Gastrocnemius medialis (tissue), 4 donors: ENCODE measurements at regions not wholly inside any gene's neighbourhood (a gene's known extent, or its start where the extent isn't known, plus 50 kb on each side); places are given as distances from the start of the nearest gene placed in this dataset.

Source experiments
- ATAC-seq, 2 donors: fragments of 150-250 bp; one replicate each; pipeline ENCODE4 v1.9.1; 2016
- DNase-seq, 2 donors: peaks; one replicate each; pipeline ENCODE4 v3.0.0-alpha.2; 2019
- H3K27ac ChIP-seq, 4 donors: fragments of 200-600 bp; sonication (generic); 1 replicate in 1 of 4; 2 replicates in 3 of 4; pipeline ENCODE4 v1.5.1; 2016 to 2018; ENCODE audit warnings: mild to moderate bottlenecking in 2 of 4, moderate library complexity in 1 of 4
- H3K27me3 ChIP-seq, 3 donors: fragments of 200-600 bp; sonication (generic) in 2 of 3; 1 replicate in 1 of 3; 2 replicates in 2 of 3; pipeline versions ENCODE4 v1.5.1 to v1.6.0; 2016 to 2019; ENCODE audit warnings: mild to moderate bottlenecking in 1 of 3, moderate library complexity in 1 of 3
- H3K36me3 ChIP-seq, 2 donors: fragments of 200-600 bp; sonication (generic) in 1 of 2; one replicate each; pipeline ENCODE4 v1.5.1; 2017 to 2018
- H3K4me1 ChIP-seq, 2 donors: fragments of 200-600 bp; sonication (generic) in 1 of 2; one replicate each; pipeline ENCODE4 v1.5.1; 2016 to 2017; ENCODE audit warnings: mild to moderate bottlenecking in 2 of 2
- H3K4me3 ChIP-seq, 4 donors: fragments of 200-600 bp; sonication (generic) in 3 of 4; 1 replicate in 1 of 4; 2 replicates in 3 of 4; pipeline ENCODE4 v1.5.1; 2016 to 2019; ENCODE audit warnings: mild to moderate bottlenecking in 2 of 4
- H3K9me3 ChIP-seq, 3 donors: fragments of 200-600 bp; sonication (generic) in 2 of 3; 1 replicate in 1 of 3; 2 replicates in 2 of 3; pipeline ENCODE4 v1.5.1; 2016 to 2019
- CTCF ChIP-seq, 5 experiments: fragments of 450-650 bp in 3 of 5; fragments of 200-600 bp in 2 of 5; sonication (generic) in 2 of 5; IDR thresholded peaks in 4 of 5; conservative IDR thresholded peaks in 1 of 5; 1 replicate in 4 of 5; 2 replicates in 1 of 5; pipeline ENCODE4 v1.5.1; 2016 to 2019; ENCODE audit warnings: antibody characterized with exemption in 5 of 5, mild to moderate bottlenecking in 3 of 5, moderate library complexity in 3 of 5
- POLR2A ChIP-seq, 2 donors: fragments of 450-650 bp; IDR thresholded peaks; one replicate each; pipeline ENCODE4 v1.6.1; 2017; ENCODE audit warnings: antibody characterized with exemption in 2 of 2, mild to moderate bottlenecking in 2 of 2, moderate library complexity in 2 of 2
- in situ Hi-C, 4 donors: fragments of 200-750 bp; cut with MboI; loops; one replicate each; pipeline versions ENCODE4 v1.15.0 to v1.8.0; 2017; ENCODE audit warnings: low sequenced_read_pairs in 4 of 4
- intact Hi-C: fragments of 100-400 bp; cut with DNase I; formaldehyde crosslinking; loops from one replicate; pipeline ENCODE4 v1.15.1; 2023; ENCODE audit warnings: low total_unique reads

- Histone ChIP-seq H3K27ac (no peak overlapping the region), H3K4me1 (no peaks in the 10 kb centered on the region), H3K9me3 (no peaks in the 10 kb centered on the region), H3K27me3 (no peaks in the 10 kb centered on the region), H3K36me3 (no peaks in the 10 kb centered on the region), H3K4me3 (no peak overlapping the region)
- in situ Hi-C loops = no loop called here
- no peak for TF ChIP-seq POLR2A (IDR thresholded peaks at IDR 0.05)
- TF ChIP-seq CTCF (IDR thresholded peaks at IDR 0.05 in 4 of 5, conservative IDR thresholded peaks at IDR 0.05 in 1 of 5) = no peak
- intact Hi-C loops = no loop called here
- DNase-seq (no peak), ATAC-seq (no peak)
Measured at GRCh38 chr3:110246796-110247376, 824.7 kb upstream of the NECTIN3 start.

- in situ Hi-C loops = no loop called here
Measured at GRCh38 chr3:110248666-110249065, 823.0 kb upstream of the NECTIN3 start.

GRCh38 chr3:110253794-110254193 lies 817.8 kb upstream of the NECTIN3 start:
- intact Hi-C loops (no loop called here), in situ Hi-C loops (loop anchor here in 1 of 4 donors (25.0 kb wide), 1 partner anchor 109 kb away; no protein-coding TSS in a partner anchor)
- H3K9me3 ChIP-seq = no peaks in the 10 kb centered on the region
- no peak overlapping the region for H3K27ac ChIP-seq
- H3K4me1 ChIP-seq = no peaks in the 10 kb centered on the region
- ATAC-seq (no peak), DNase-seq (no peak)
- no peak for TF ChIP-seq CTCF (IDR thresholded peaks at IDR 0.05 in 4 of 5, conservative IDR thresholded peaks at IDR 0.05 in 1 of 5)
- no peak for TF ChIP-seq POLR2A (IDR thresholded peaks at IDR 0.05)
- H3K36me3 ChIP-seq = no peaks in the 10 kb centered on the region
- H3K27me3 ChIP-seq = no peaks in the 10 kb centered on the region
- no peak overlapping the region for H3K4me3 ChIP-seq

More at GRCh38 chr3:110248666-110249065, 823.0 kb upstream of the NECTIN3 start:
- DNase-seq (no peak), ATAC-seq (no peak)
- TF ChIP-seq CTCF (IDR thresholded peaks at IDR 0.05 in 4 of 5, conservative IDR thresholded peaks at IDR 0.05 in 1 of 5) (no peak), POLR2A (IDR thresholded peaks at IDR 0.05) (no peak)
- Histone ChIP-seq H3K27me3 (no peaks in the 10 kb centered on the region), H3K4me3 (no peak overlapping the region), H3K27ac (no peak overlapping the region), H3K9me3 (no peaks in the 10 kb centered on the region), H3K36me3 (no peaks in the 10 kb centered on the region), H3K4me1 (no peaks in the 10 kb centered on the region)
- intact Hi-C loops = no loop called here

GRCh38 chr3:110254591-110254990 lies 817.0 kb upstream of the NECTIN3 start:
- no peaks in the 10 kb centered on the region for H3K36me3 ChIP-seq
- H3K4me1 ChIP-seq = no peaks in the 10 kb centered on the region
- in situ Hi-C loops = loop anchor here in 1 of 4 donors (25.0 kb wide), 1 partner anchor 108 kb away; no protein-coding TSS in a partner anchor
- H3K4me3 ChIP-seq = no peak overlapping the region
- TF ChIP-seq POLR2A (IDR thresholded peaks at IDR 0.05) = no peak
- no peak for TF ChIP-seq CTCF (IDR thresholded peaks at IDR 0.05 in 4 of 5, conservative IDR thresholded peaks at IDR 0.05 in 1 of 5)
- DNase-seq (no peak), ATAC-seq (no peak)
- intact Hi-C loops = no loop called here
- H3K9me3 ChIP-seq = no peaks in the 10 kb centered on the region
- H3K27ac ChIP-seq = no peak overlapping the region
- no peaks in the 10 kb centered on the region for H3K27me3 ChIP-seq

GRCh38 chr3:110261141-110261540 lies 810.5 kb upstream of the NECTIN3 start:
- ATAC-seq (no peak), DNase-seq (no peak)
- Histone ChIP-seq H3K36me3 (no peaks in the 10 kb centered on the region), H3K4me1 (no peaks in the 10 kb centered on the region), H3K27me3 (no peaks in the 10 kb centered on the region), H3K9me3 (no peaks in the 10 kb centered on the region), H3K27ac (no peak overlapping the region), H3K4me3 (no peak overlapping the region)
- no peak for TF ChIP-seq POLR2A (IDR thresholded peaks at IDR 0.05)
- no peak for TF ChIP-seq CTCF (IDR thresholded peaks at IDR 0.05 in 4 of 5, conservative IDR thresholded peaks at IDR 0.05 in 1 of 5)
- intact Hi-C loops (no loop called here), in situ Hi-C loops (loop anchor here in 1 of 4 donors (25.0 kb wide), 1 partner anchor 101 kb away; no protein-coding TSS in a partner anchor)
